ENCODE measurements at regions not wholly inside any gene's neighbourhood (a gene's known extent, or its start where the extent isn't known, plus 50 kb on each side); places are given as distances from the start of the nearest gene placed in this dataset.
"Not testable (repeated sequence)": the region's sequence is repeated elsewhere in the genome, so short reads cannot be mapped to it uniquely, and the experiment has no call there.

- H3K36me3 ChIP-seq: no peaks in the 10 kb centered on the region
- H3K27me3 ChIP-seq: no peaks in the 10 kb centered on the region
- no peak overlapping the region for H3K4me3 ChIP-seq
- no peaks in the 10 kb centered on the region for H3K9me3 ChIP-seq
- TF ChIP-seq POLR2A (IDR thresholded peaks at IDR 0.05) (no peak), CTCF (IDR thresholded peaks at IDR 0.05) (no peak)
- no peaks in the 10 kb centered on the region for H3K4me1 ChIP-seq
- no peak overlapping the region for H3K27ac ChIP-seq
- DNase-seq: no peak
- intact Hi-C loops (cut with DNase I; ENCODE audit: low total_unique reads): no loop called here
Observed at GRCh38 chr2:3108105-3108504, 269.5 kb downstream of the EIPR1 start.

DNA sequence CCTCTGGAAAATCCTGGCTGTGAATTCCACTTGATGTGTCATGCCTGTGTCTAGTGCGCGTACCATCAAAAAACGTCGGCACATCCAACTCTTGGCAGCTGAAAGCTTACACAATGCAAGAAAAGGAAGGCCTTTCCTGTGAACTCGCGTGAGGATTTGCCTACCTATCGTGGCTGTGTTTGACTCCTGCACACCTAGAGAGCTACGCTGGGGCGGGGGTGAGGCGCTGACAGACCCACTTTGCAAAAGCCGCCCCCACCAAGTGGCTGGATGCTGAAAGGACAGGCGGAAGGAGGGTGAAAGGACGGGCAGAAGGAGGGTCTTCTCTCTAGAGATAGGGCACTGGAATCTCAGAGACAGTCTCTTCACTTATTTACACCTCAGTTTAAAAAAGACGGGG, 270.1 kb downstream of the EIPR1 start:
- no peak overlapping the region for H3K4me3 ChIP-seq
- no peak for DNase-seq
- TF ChIP-seq POLR2A (IDR thresholded peaks at IDR 0.05) (no peak), CTCF (IDR thresholded peaks at IDR 0.05) (no peak)
- no peaks in the 10 kb centered on the region for H3K9me3 ChIP-seq
- no peaks in the 10 kb centered on the region for H3K36me3 ChIP-seq
- H3K27ac ChIP-seq: no peak overlapping the region
- intact Hi-C loops (cut with DNase I; ENCODE audit: low total_unique reads): no loop called here
- no peaks in the 10 kb centered on the region for H3K27me3 ChIP-seq
- H3K4me1 ChIP-seq: no peaks in the 10 kb centered on the region

- H3K36me3 ChIP-seq: no peaks in the 10 kb centered on the region
- intact Hi-C loops (cut with DNase I; ENCODE audit: low total_unique reads): no loop called here
- H3K4me1 ChIP-seq: no peaks in the 10 kb centered on the region
- no peaks in the 10 kb centered on the region for H3K9me3 ChIP-seq
- no peak overlapping the region for H3K27ac ChIP-seq
- H3K27me3 ChIP-seq: no peaks in the 10 kb centered on the region
- TF ChIP-seq POLR2A (IDR thresholded peaks at IDR 0.05) (no peak), CTCF (IDR thresholded peaks at IDR 0.05) (no peak)
- H3K4me3 ChIP-seq: no peak overlapping the region
- DNase-seq: no peak
Observed at GRCh38 chr2:3105814-3106569, 271.6 kb downstream of the EIPR1 start.

DNA sequence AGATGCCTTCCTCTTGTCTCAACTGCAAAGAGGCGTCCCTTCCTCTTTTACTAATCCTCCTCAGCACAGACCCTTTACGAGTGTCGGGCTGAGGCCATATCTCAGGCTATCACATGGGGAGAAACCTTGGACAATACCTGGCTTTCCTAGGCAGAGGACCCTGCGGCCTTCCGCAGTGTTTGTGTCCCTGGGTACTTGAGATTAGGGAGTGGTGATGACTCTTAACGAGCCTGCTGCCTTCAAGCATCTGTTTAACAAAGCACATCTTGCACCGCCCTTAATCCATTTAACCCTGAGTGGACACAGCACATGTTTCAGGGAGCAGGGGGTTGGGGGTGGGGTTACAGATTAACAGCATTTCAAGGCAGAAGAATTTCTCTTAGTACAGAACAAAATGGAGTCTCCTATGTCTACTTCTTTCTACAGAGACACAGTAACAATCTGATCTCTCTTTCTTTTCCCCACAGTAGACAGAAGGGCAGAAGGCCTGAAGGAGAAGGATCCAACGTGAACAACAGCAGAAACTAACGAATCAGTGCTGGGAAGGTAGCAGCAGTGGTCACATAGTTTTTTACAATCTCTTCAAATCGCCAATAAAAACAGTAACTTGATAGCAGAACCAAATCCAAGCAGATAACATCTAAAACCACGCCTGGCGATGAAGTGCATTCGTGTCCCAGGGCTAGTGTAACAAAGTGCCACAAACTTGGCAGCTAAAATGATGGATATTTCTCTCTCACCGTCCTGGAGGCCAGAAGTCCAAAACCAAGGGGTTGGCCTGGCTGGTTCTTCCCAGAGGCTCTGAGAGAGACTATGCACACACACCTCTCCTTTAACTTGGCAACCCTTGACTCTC, 272.4 kb downstream of the EIPR1 start:
- H3K27ac ChIP-seq; intact Hi-C loops (cut with DNase I; ENCODE audit: low total_unique reads); DNase-seq: not testable (repeated sequence)

GRCh38 chr2:3104261-3104660, 273.4 kb downstream of the EIPR1 start:
- no peak overlapping the region for H3K27ac ChIP-seq
- no peaks in the 10 kb centered on the region for H3K9me3 ChIP-seq
- H3K36me3 ChIP-seq: no peaks in the 10 kb centered on the region
- TF ChIP-seq POLR2A (IDR thresholded peaks at IDR 0.05): no peak
- TF ChIP-seq CTCF (IDR thresholded peaks at IDR 0.05): no peak
- intact Hi-C loops (cut with DNase I; ENCODE audit: low total_unique reads): no loop called here
- no peak for DNase-seq
- H3K4me1 ChIP-seq: no peaks in the 10 kb centered on the region
- H3K4me3 ChIP-seq: no peak overlapping the region
- H3K27me3 ChIP-seq: no peaks in the 10 kb centered on the region

More for the DNA sequence above, 272.4 kb downstream of the EIPR1 start:
- H3K36me3 ChIP-seq, H3K4me3 ChIP-seq, H3K4me1 ChIP-seq, H3K9me3 ChIP-seq, H3K27me3 ChIP-seq: not testable (repeated sequence)

Data from uterus (tissue), 3 donors.